ENCODE measurements at regions not wholly inside any gene's neighbourhood (a gene's known extent, or its start where the extent isn't known, plus 50 kb on each side); places are given as distances from the start of the nearest gene placed in this dataset.
A peak's percentile ranks its signal among the peaks of the same experiment; 100 is the strongest.
"Not testable (repeated sequence)": the region's sequence is repeated elsewhere in the genome, so short reads cannot be mapped to it uniquely, and the experiment has no call there.

DNA sequence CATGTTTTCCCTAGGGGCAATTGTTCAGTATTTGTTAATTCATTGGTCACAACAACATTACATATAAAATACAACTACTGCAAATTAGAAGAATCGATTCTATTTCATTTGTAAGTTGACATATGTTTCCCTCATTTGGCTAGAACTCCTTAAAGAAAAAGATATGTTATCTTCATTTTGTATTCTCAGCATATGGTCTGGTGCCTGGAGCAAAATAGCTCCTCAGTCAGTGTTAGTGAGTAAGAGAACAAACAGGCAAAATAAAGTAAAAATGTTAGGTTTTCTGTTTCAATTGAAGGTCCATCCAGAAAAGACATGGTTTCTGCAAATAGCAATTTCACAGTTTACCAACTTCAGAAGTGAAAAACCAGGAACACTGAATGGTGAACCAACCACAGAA is 1343.1 kb downstream of the ROBO1 start:
- no peak for DNase-seq (ENCODE audit: low spot score)

DNA sequence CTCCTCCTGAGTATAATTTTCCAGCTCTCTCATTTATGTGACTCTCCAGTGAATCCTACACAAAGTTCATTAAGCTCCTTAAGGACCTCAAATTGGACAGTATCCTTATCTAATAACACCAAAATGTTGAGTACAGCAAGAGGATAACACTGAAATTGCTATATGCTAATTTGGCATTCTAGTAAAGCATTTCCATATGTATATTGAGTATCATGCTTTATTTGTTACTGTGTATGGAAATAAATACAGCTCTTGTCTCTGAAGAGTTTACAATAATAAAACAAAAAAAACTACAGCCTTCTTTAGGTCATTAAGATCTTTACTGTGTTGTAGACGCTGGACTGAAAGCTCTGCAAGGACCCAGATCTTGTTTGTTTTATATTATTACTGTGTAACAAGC is 1341.3 kb downstream of the ROBO1 start:
- no peak for DNase-seq (ENCODE audit: low spot score)

- no peak for DNase-seq (ENCODE audit: low spot score)
Observed at GRCh38 chr3:78427303-78427702, 1340.5 kb downstream of the ROBO1 start.

DNA sequence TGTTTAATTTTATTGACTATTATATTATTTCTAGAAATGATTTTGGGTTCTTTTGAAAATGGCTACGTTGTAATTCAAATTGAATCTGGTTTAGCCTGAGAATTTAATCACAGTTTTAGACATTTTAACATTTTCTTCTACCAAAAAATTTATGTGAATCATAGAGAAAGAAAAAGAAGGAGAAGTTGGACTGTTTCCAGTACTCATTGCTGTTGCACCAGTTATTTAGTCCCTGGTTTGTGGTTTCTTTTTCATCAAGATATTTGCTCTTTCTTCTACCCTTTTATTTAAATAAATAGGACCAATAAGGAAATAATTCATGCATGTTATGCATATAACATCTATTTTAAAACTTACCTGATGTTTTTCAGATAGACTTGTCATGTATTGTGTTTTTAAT is 1337.1 kb downstream of the ROBO1 start:
- DNase-seq (ENCODE audit: low spot score), result no peak

DNA sequence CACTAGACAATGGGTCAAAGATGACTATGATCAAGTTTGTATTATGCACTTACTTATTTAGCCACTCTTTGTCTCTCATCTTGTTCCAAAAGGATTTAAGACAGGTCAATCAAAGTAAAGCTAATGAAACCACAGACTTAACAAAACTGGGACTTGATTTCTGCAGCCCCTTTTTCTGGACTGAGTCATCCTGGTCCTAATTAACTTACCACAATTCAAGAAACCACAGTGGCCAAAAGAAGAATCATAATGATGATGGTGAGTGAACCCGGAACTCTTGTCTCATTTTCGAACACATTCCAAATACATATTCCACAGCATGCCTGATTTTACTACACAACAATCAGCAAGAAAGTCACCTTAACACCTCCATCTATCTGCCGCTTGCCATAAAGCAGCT is 1333.0 kb downstream of the ROBO1 start:
- DNase-seq (ENCODE audit: low spot score), result no peak

DNA sequence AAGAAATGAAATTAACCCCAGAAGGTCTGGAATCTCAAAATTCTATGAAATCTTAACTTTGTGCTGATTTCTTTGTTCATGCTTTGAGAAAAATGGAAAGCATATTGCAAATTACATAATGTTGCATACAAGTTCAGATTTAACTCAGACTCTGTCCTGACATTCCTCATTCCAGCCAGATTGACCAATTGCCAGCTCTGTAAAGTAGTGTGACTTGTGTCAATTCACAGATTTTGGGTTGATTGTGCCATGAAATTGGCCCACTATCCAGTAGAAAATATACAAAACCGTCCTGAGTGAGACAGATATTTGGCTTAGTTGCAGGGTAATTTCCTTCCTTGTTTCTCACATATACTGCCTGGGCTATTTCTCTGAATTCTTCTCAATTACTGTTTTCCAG is 1312.6 kb downstream of the ROBO1 start:
- DNase-seq (ENCODE audit: low spot score), result no peak

- no peak for DNase-seq (ENCODE audit: low spot score)
Observed at GRCh38 chr3:78455712-78456433, 1311.9 kb downstream of the ROBO1 start.

DNA sequence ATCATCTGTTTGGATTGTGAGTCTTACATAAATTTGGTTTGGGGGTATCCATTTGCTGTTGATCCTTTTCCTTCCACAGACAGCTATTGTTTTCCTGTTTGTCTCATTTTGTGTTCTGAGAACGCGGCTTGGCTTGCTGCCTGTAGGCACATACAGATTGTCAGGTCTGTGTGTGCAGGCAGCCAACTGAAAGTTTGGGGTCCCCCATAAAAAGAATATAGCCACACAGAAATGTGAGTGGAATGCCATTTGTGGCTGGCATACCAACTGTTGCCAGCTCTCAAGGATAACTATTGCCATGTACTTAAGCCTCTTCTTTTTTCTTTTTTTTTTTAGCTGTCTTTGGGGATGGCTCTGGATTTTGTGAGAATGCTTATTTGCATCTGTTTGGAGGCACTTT is 1308.0 kb downstream of the ROBO1 start:
- no peak for DNase-seq (ENCODE audit: low spot score)

GRCh38 chr3:78462021-78462420 is 1305.8 kb downstream of the ROBO1 start:
- DNase-seq (ENCODE audit: low spot score), result no peak

DNA sequence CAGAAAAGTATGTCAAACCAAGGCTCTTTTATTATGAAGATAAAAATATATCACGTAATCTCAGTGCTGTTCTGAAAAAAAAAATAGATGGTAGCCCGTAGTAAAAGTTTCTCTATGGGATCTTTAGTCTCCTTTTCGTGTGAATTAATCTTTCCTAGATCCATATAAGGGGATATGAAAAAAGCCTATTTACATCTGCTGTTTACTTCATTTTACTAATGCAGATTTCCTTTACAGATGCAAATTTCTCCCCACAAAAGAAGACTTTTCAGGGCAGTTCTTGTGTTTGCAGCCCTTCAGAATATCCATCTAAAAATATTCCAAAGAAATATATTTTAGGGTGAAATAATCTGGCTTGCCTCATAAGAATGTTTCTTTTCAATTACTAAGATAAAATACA is 1291.7 kb downstream of the ROBO1 start:
- DNase-seq (ENCODE audit: low spot score), result no peak

GRCh38 chr3:78481050-78481449 is 1286.7 kb downstream of the ROBO1 start:
- DNase-seq (ENCODE audit: low spot score), result no peak

- DNase-seq (ENCODE audit: low spot score), result no peak
Observed at GRCh38 chr3:78483090-78483489, 1284.7 kb downstream of the ROBO1 start.

DNA sequence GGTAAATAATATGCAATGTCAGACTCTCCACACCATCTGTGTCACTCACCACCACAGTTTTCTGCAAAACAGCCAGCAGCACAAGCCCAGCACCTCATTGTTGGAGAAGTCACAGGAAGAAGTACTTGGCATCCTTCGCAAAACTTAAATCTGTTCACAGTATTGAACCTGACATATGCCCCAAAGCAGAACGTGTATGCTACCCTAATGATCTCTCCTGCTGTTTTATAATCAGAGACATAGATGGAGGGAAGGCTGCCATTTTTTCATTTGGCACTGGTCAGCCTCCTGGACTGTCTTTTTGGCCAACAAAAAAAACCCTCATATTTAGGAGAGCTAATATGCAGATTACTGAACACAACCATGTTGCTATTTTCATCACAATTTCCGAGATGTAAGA is 1272.9 kb downstream of the ROBO1 start:
- DNase-seq (ENCODE audit: low spot score), result no peak

DNA sequence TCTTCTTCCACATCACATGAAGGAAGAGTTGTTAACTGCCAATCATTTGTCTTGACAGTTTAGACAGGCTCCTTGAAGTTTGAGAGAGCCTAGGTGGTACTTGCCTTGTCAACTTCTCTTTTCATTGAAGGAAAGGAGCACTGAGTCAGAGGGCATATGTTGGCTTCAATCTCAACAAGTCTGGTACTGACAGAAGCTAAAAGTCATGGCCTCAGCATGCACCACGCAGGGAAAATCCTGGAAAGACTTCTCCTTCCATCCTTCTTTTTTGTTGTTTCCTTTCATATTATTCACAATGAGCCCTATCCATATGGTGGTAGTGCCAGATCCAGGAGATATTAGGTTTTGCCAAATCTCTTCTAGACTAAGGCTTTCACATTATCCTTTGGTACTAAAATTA is 1272.5 kb downstream of the ROBO1 start:
- peak; percentile 17 for DNase-seq (ENCODE audit: low spot score)

DNA sequence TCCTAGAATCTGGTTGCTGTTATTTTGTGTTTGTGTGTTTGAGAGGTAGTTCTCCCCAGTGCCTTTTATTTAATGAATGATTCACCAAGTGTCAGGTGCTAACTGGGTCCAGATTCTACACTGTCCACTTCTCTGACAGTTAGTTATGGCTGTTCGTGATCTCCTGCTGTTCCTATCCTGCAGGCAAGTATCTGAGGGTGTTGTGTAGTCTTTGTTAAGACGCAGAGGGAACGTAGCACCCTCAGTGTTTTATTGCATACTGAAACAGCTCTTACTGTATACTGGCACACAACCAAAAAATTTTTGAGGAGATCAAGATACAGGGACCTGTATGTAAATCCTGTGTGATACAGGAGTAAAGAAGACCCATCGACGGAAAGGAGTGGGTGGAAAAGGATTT is 1271.3 kb downstream of the ROBO1 start:
- DNase-seq (ENCODE audit: low spot score), result no peak

DNA sequence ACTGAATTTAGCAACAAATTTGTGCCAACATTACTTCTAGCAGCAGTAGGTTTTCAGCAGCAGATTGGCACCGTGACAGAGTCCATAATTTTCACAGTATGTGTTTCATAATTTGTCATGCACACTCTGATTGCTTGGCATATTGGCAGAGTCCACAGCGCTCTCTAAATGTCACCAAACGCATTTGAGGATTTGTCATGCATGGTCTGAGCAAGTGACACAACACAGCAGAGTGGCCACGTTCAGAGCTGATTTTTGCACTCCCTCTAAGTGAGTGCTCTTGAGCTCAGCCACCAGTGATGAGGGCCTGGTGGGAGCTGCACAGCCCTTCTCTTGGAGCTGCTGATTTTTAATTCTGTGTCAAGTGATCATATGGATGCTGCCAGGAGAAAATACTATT is 1270.8 kb downstream of the ROBO1 start:
- DNase-seq (ENCODE audit: low spot score), result no peak

DNA sequence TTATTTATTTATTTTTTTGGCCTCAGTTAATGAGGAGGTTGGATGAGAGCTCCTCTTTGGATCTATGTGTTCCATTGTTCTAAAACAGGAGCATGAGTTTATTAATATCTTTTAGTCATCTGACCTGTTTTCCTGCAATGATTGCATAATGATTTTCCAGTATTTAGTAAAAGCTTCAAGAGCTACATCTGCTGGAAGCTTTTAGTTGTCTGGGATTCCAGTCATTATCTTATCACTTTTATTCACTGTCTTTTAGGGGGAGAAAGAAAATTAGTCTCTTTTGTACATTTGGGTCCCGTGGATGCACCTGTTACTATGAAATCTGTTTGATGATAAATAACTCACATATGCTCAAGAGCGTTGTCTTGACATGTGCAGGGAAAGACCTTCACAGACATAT is 1270.0 kb downstream of the ROBO1 start:
- no peak for DNase-seq (ENCODE audit: low spot score)

- no peak for DNase-seq (ENCODE audit: low spot score)
Observed at GRCh38 chr3:78506061-78506460, 1261.7 kb downstream of the ROBO1 start.

DNA sequence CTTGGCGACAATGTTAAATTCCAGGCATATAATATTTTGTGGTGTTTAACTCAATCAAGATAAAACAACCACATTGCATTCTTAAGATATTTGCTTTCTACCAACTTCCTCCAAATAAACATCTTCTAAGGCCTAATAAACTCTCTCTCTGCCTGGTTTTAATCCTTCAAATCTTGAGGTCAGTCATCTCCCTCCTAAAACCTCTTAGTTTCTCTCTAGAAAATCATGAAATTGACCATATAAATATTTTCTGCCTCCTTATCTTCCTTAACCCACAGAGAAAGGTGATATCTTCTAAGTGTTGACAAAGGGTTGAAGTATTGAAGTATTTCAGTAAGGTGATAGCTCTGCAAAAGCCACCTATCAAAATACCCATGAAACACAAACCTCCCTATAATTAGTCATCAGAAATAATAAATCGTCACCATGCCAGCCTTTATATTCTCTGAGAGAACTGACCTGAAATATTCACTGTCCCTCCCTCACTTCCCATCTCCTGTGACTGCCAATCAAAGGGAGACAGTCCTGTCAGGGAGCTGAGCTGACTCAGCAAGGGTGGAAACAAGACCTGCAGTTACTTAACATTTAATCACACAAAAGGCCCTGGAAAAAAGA is 1261.1 kb downstream of the ROBO1 start:
- DNase-seq (ENCODE audit: low spot score), result no peak

GRCh38 chr3:78507196-78507984 is 1260.4 kb downstream of the ROBO1 start:
- DNase-seq (ENCODE audit: low spot score), result no peak

DNA sequence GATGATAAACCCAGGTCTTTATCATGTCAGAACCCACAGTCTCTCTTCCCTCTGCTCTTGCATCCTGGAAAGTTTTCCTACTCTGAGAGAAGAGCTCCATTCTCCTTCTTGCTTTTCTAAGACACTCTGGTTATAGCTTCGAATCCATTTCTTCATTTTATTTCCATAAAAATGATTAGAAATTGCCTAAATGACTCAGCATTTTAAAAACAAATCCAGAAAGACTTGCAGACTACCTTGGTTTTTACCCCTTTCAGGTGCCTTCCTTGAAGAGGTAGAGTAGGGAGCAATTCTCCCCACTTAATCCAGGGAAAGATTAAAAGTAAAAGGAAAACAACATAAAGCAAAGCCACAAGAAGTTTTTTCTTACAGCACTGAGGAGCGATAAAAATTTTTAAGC is 1256.0 kb downstream of the ROBO1 start:
- no peak for DNase-seq (ENCODE audit: low spot score)

- not testable (repeated sequence) for DNase-seq (ENCODE audit: low spot score)
Observed at GRCh38 chr3:78512786-78513185, 1255.0 kb downstream of the ROBO1 start.

DNA sequence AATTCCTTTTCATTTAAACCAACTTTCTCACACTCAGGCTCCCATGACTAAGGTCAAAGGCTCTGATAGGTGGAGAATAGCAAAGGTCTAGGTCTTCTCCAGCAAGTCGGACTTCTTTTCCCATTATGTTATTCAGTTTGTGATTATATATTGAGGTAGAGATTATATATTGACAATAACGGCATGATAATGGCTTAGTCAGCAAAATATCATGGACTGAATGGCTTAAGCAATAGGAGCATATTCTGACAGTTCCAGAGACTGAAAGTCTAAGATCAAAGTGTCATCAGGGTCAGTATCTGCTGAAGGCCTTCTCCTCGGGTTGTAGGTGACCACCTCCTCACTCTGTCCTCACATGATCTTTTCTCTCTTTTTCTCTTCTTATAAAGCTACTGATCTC is 1251.4 kb downstream of the ROBO1 start:
- no peak for DNase-seq (ENCODE audit: low spot score)

All from pons (tissue), 1 donor.